Endodermal cell (in vitro differentiated cells): ENCODE measurements at regions not wholly inside any gene's neighbourhood (a gene's known extent, or its start where the extent isn't known, plus 50 kb on each side); places are given as distances from the start of the nearest gene placed in this dataset.

Source experiments
- DNase-seq: peaks from one replicate; pipeline ENCODE4 v3.0.0-alpha.2; 2017
- H3K27ac ChIP-seq: 2 replicates; pipeline ENCODE4 v1.5.1; 2013; ENCODE audit warnings: mild to moderate bottlenecking, low read depth, low read length, moderate library complexity
- H3K27me3 ChIP-seq: 2 replicates; pipeline ENCODE4 v1.6.1; 2013; ENCODE audit warnings: mild to moderate bottlenecking, low read length, moderate library complexity; ENCODE audit not compliant: insufficient read depth, control insufficient read depth, poor library complexity, severe bottlenecking
- H3K36me3 ChIP-seq: 2 replicates; pipeline ENCODE4 v1.7.0; 2013; ENCODE audit warnings: mild to moderate bottlenecking, low read length, moderate library complexity; ENCODE audit not compliant: control insufficient read depth, insufficient read depth
- H3K4me1 ChIP-seq: one replicate; pipeline ENCODE4 v1.7.0; 2013; ENCODE audit warnings: low read length; ENCODE audit not compliant: control insufficient read depth, insufficient read depth
- H3K4me3 ChIP-seq: 2 replicates; pipeline ENCODE4 v1.5.1; 2013; ENCODE audit warnings: mild to moderate bottlenecking, low read length, moderate library complexity
- H3K9ac ChIP-seq: 2 replicates; pipeline ENCODE4 v1.6.1; 2013; ENCODE audit warnings: mild to moderate bottlenecking, low read length, moderate library complexity; ENCODE audit not compliant: poor library complexity, severe bottlenecking; ENCODE audit errors: extremely low read depth
- H3K9me3 ChIP-seq: 2 replicates; pipeline ENCODE4 v1.6.1; 2013; ENCODE audit warnings: mild to moderate bottlenecking, low read length, moderate library complexity; ENCODE audit not compliant: control insufficient read depth
- H3K27ac Mint-ChIP-seq: 2 replicates; pipeline ENCODE4 v1.8.0; 2020; ENCODE audit warnings: mixed read lengths
- H3K27me3 Mint-ChIP-seq: 2 replicates; pipeline ENCODE4 v1.8.0; 2021; ENCODE audit warnings: mild to moderate bottlenecking, mixed read lengths; ENCODE audit not compliant: insufficient read depth
- H3K36me3 Mint-ChIP-seq: 2 replicates; pipeline ENCODE4 v1.8.0; 2020; ENCODE audit warnings: low read depth, mixed read lengths
- H3K4me1 Mint-ChIP-seq: 2 replicates; pipeline ENCODE4 v1.8.0; 2020; ENCODE audit warnings: mixed read lengths
- H3K4me3 Mint-ChIP-seq: 2 replicates; pipeline ENCODE4 v1.8.0; 2020; ENCODE audit warnings: mild to moderate bottlenecking, moderate library complexity, mixed read lengths
- H3K9me3 Mint-ChIP-seq: 2 replicates; pipeline ENCODE4 v1.8.0; 2020; ENCODE audit warnings: mild to moderate bottlenecking, mixed read lengths
- WGBS, 2 experiments: methylation state at CpG; one replicate each; pipeline versions ENCODE4 v1.1.5 to v1.1.7; 2013; ENCODE audit warnings: missing lambda C conversion rate in 2 of 2, mixed read lengths in 1 of 2; ENCODE audit not compliant: insufficient coverage in 1 of 2, insufficient read length in 1 of 2; 5-methylcytosine and 5-hydroxymethylcytosine counted together
- TF ChIP-seq, protein P1 (sequence below): fragments of 200-600 bp; sonication (generic); conservative IDR thresholded peaks from 2 replicates; pipeline ENCODE4 v1.5.0; 2021; ENCODE audit warnings: antibody characterized with exemption, mild to moderate bottlenecking

GRCh38 chr4:74631338-74631737, 163.0 kb downstream of the BTC start:
- H3K9ac ChIP-seq: no peak overlapping the region
- peaks cover 18% of the 10 kb centered on the region for H3K27me3 Mint-ChIP-seq

DNA sequence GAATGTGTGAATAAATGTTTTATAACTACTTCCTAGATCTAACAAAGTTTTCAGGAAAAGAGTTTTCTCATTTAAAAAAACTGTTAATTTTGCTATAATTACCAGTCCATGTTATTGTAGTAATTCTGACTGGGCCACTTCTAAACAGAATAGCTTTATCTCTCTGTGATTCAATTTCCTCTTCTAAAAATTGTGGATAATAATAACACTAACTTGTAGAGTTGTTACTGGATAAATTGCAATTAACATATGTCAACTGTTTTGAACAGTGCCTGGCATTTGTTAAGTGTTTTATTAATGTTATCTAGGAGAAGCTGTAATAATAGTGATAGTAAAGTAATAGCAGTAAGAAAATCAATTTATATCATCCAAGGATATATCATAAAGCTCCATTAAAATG, 162.3 kb downstream of the BTC start:
- no peak overlapping the region for H3K4me3 Mint-ChIP-seq
- Histone ChIP-seq H3K9ac (no peak overlapping the region), H3K4me1 (no peaks in the 10 kb centered on the region), H3K27ac (no peak overlapping the region), H3K9me3 (no peaks in the 10 kb centered on the region), H3K27me3 (peaks cover 53% of the 10 kb centered on the region), H3K36me3 (no peaks in the 10 kb centered on the region), H3K4me3 (no peak overlapping the region)
- H3K27me3 Mint-ChIP-seq: peaks cover 18% of the 10 kb centered on the region
- no peaks in the 10 kb centered on the region for H3K36me3 Mint-ChIP-seq
- peaks cover 11% of the 10 kb centered on the region for H3K4me1 Mint-ChIP-seq
- DNase-seq: no peak
- H3K27ac Mint-ChIP-seq: no peak overlapping the region
- TF ChIP-seq, protein P1, sequence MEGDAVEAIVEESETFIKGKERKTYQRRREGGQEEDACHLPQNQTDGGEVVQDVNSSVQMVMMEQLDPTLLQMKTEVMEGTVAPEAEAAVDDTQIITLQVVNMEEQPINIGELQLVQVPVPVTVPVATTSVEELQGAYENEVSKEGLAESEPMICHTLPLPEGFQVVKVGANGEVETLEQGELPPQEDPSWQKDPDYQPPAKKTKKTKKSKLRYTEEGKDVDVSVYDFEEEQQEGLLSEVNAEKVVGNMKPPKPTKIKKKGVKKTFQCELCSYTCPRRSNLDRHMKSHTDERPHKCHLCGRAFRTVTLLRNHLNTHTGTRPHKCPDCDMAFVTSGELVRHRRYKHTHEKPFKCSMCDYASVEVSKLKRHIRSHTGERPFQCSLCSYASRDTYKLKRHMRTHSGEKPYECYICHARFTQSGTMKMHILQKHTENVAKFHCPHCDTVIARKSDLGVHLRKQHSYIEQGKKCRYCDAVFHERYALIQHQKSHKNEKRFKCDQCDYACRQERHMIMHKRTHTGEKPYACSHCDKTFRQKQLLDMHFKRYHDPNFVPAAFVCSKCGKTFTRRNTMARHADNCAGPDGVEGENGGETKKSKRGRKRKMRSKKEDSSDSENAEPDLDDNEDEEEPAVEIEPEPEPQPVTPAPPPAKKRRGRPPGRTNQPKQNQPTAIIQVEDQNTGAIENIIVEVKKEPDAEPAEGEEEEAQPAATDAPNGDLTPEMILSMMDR: no peak
- H3K9me3 Mint-ChIP-seq: no peaks in the 10 kb centered on the region

More at GRCh38 chr4:74631338-74631737, 163.0 kb downstream of the BTC start:
- Histone ChIP-seq H3K27ac (no peak overlapping the region), H3K36me3 (no peaks in the 10 kb centered on the region), H3K4me1 (no peaks in the 10 kb centered on the region), H3K27me3 (peaks cover 59% of the 10 kb centered on the region), H3K4me3 (no peak overlapping the region), H3K9me3 (no peaks in the 10 kb centered on the region)
- Mint-ChIP-seq H3K27ac (no peak overlapping the region), H3K4me1 (peaks cover 11% of the 10 kb centered on the region), H3K4me3 (no peak overlapping the region), H3K9me3 (no peaks in the 10 kb centered on the region), H3K36me3 (no peaks in the 10 kb centered on the region)
- TF ChIP-seq, protein P1: no peak
- no peak for DNase-seq
- 83 to 89% methylated on average over 1 to 2 of the region's 2 CpGs for WGBS, 2 experiments

DNA sequence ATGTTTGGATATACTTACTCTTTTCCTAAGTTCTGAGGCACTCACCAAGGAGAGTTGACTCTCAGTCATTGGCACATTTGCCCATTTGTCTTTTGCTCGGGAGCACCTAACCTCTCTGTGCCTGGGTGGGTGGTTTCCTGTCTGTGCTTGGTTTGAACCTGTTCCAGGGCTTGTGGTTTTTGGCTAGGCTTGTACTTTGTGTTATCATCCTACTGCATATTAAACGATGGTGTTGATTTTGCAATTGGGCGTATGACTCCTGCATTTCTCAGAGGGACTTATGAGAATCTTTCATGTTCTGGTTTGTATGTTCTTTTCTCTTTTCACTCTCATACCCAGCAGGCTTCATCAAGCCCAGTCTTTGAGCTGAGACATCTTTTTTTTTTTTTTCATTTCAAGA, 161.7 kb downstream of the BTC start:
- peaks cover 50% of the 10 kb centered on the region for H3K27me3 ChIP-seq
- peaks cover 11% of the 10 kb centered on the region for H3K4me1 Mint-ChIP-seq
- H3K27ac Mint-ChIP-seq: no peak overlapping the region
- no peaks in the 10 kb centered on the region for H3K9me3 ChIP-seq
- no peaks in the 10 kb centered on the region for H3K9me3 Mint-ChIP-seq
- 87% methylated on average over 3 of the region's 3 CpGs; no CpG with 5 or more reads in 1 of the 2 experiments for WGBS, 2 experiments
- no peak overlapping the region for H3K9ac ChIP-seq
- H3K36me3 ChIP-seq: no peaks in the 10 kb centered on the region
- DNase-seq: no peak
- H3K27me3 Mint-ChIP-seq: peaks cover 18% of the 10 kb centered on the region
- H3K36me3 Mint-ChIP-seq: no peaks in the 10 kb centered on the region
- H3K4me3 ChIP-seq: no peak overlapping the region
- TF ChIP-seq, protein P1: no peak
- H3K27ac ChIP-seq: no peak overlapping the region
- no peak overlapping the region for H3K4me3 Mint-ChIP-seq
- H3K4me1 ChIP-seq: no peaks in the 10 kb centered on the region
